Erythroblast (primary cell): ENCODE measurements at regions not wholly inside any gene's neighbourhood (a gene's known extent, or its start where the extent isn't known, plus 50 kb on each side); places are given as distances from the start of the nearest gene placed in this dataset.

ENCODE experiments used
- DNase-seq, 2 experiments: peaks; one replicate each; lab custom pipeline; 2025; lab: John Stamatoyannopoulos, UW
- GATA1 ChIP-seq: IDR thresholded peaks from 2 replicates; pipeline ENCODE4 v1.6.1; 2011; ENCODE audit warnings: low read depth, mild to moderate bottlenecking, control low read depth, low read length, moderate library complexity
- POLR2A ChIP-seq: IDR thresholded peaks from 2 replicates; pipeline ENCODE4 v1.6.1; 2011; ENCODE audit warnings: mild to moderate bottlenecking, low read length

- TF ChIP-seq POLR2A: no peak
- TF ChIP-seq GATA1: no peak
- DNase-seq: no peak
Measured at GRCh38 chr1:198391393-198392020, 149.0 kb downstream of the ATP6V1G3 start.

- DNase-seq: no peak
- no peak for TF ChIP-seq POLR2A
- TF ChIP-seq GATA1: no peak
Measured at GRCh38 chr1:198387587-198387986, 152.9 kb downstream of the ATP6V1G3 start.

- TF ChIP-seq POLR2A: no peak
- no peak for TF ChIP-seq GATA1
- DNase-seq: no peak
Measured at GRCh38 chr1:198380275-198380674, 160.2 kb downstream of the ATP6V1G3 start.

GRCh38 chr1:198377702-198378101, 162.8 kb downstream of the ATP6V1G3 start:
- DNase-seq: no peak
- TF ChIP-seq POLR2A: no peak
- no peak for TF ChIP-seq GATA1

GRCh38 chr1:198374288-198374687, 166.2 kb downstream of the ATP6V1G3 start:
- TF ChIP-seq POLR2A (no peak), GATA1 (no peak)
- no peak for DNase-seq

GRCh38 chr1:198373376-198373775, 167.1 kb downstream of the ATP6V1G3 start:
- no peak for DNase-seq
- TF ChIP-seq GATA1 (no peak), POLR2A (no peak)
